Neural cell (in vitro differentiated cells): ENCODE measurements at regions not wholly inside any gene's neighbourhood (a gene's known extent, or its start where the extent isn't known, plus 50 kb on each side); places are given as distances from the start of the nearest gene placed in this dataset.

Experiments used
- CTCF ChIP-seq: fragments of 450-650 bp; IDR thresholded peaks from 2 replicates; pipeline ENCODE4 v1.5.1; 2014; ENCODE audit warnings: antibody characterized with exemption, mild to moderate bottlenecking, moderate library complexity; ENCODE audit not compliant: poor library complexity, severe bottlenecking
- REST ChIP-seq: IDR thresholded peaks from 2 replicates; pipeline ENCODE4 v1.6.1; 2012; ENCODE audit warnings: borderline replicate concordance

GRCh38 chr10:9399275-9399983 is 1344.9 kb downstream of the GATA3 start:
- TF ChIP-seq CTCF (no peak), REST (no peak)
